SJCRH30 (cell line): ENCODE measurements at regions not wholly inside any gene's neighbourhood (a gene's known extent, or its start where the extent isn't known, plus 50 kb on each side); places are given as distances from the start of the nearest gene placed in this dataset.

ENCODE experiments used
- DNase-seq, 2 experiments: peaks; one replicate each; pipeline ENCODE4 v3.0.0-alpha.2; 2015 to 2020
- H3K27ac ChIP-seq: fragments of 250-450 bp; sonication (Bioruptor Pico); 2 replicates; pipeline ENCODE4 v1.5.1; 2020; ENCODE audit warnings: mild to moderate bottlenecking, moderate library complexity
- H3K27me3 ChIP-seq: fragments of 250-450 bp; sonication (Bioruptor Pico); 2 replicates; pipeline ENCODE4 v1.5.1; 2020; ENCODE audit warnings: mild to moderate bottlenecking, moderate library complexity
- H3K36me3 ChIP-seq: fragments of 250-450 bp; sonication (Bioruptor Pico); 2 replicates; pipeline ENCODE4 v1.5.1; 2020; ENCODE audit warnings: mild to moderate bottlenecking, moderate library complexity
- H3K4me1 ChIP-seq: fragments of 250-450 bp; sonication (Bioruptor Pico); 2 replicates; pipeline ENCODE4 v1.5.1; 2020; ENCODE audit warnings: mild to moderate bottlenecking, moderate library complexity
- H3K4me3 ChIP-seq: fragments of 250-450 bp; sonication (Bioruptor Pico); 2 replicates; pipeline ENCODE4 v1.5.1; 2020; ENCODE audit warnings: mild to moderate bottlenecking, moderate library complexity
- H3K9me3 ChIP-seq: fragments of 250-450 bp; sonication (Bioruptor Pico); replicated peaks from 2 replicates; pipeline ENCODE4 v1.5.1; 2020; ENCODE audit warnings: mild to moderate bottlenecking, moderate library complexity

DNA sequence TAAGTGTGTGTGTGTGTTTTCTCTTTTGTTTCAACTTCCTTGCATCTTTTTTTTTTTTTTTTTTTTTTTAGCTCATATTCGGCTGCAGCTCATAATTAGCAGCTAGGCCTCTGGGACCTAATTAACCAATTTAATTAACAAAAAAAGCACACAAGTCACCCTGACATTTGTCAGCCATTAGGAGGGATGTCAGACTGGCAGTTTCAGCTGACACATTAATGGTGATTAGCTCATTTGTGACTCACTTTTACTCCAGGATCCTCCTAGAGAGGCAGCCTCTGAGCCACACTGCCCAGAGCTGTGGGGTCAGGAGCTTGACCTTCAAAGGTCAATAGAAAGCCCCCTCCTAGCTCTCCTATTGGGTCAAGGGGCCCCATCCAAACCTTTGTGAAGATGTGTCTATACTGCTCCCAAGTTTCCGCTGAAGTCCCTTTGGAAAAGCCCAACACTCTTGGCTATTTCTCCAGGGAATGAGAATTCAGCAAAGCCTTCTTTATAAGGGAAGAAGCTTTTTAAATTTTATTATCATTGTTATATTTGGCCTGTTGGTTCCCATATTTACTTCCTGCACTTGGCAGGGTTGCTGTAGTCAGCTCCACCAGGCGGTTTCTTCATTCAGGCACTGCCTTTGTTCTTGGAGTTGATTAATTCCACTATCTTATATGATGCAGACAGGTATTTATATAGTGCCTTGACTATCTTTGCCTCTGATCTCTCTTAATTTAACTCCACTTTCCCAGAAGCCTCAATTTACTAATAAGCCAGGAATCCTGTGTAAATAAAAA is 109.5 kb upstream of the HABP2 start:
- DNase-seq, result no peak
- Histone ChIP-seq H3K27me3 (no peaks in the 10 kb centered on the region; the same call in 1 of the 2 replicates), H3K9me3 (no peaks in the 10 kb centered on the region), H3K27ac (no peak overlapping the region), H3K36me3 (no peaks in the 10 kb centered on the region), H3K4me1 (no peaks in the 10 kb centered on the region), H3K4me3 (no peak overlapping the region)

DNA sequence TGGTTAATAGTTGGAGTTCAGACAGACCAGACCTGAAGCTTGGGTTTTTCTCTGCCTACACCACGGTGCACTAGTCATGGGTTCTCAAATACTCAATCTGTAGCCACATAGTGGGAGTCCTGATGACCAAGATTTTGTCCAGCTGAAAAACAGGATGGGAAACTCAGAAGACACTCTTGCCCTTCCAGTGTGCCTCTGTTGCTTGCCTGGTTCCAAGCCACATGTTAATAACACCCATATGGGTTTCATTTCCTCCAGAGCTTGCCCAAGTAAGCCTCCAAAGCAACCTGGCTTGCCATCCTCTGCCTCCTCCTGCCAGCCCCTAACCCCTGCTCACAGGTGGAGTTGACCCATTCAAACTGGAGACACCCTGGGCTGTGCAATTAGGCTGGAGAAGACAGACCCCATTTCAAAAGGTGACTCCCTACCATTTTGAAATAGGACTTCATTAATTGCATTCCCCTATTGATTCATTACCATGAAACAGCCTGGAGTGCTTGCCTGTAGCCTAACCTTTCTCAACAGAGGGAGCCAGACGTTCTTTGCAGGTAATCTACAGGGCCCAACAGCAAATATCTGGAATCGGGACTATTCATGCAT is 108.0 kb upstream of the HABP2 start:
- no peaks in the 10 kb centered on the region for H3K4me1 ChIP-seq
- no peaks in the 10 kb centered on the region; the same call in 1 of the 2 replicates for H3K27me3 ChIP-seq
- H3K36me3 ChIP-seq, result no peaks in the 10 kb centered on the region
- H3K9me3 ChIP-seq, result no peaks in the 10 kb centered on the region
- no peak overlapping the region for H3K27ac ChIP-seq
- no peak overlapping the region for H3K4me3 ChIP-seq
- DNase-seq, result no peak

DNA sequence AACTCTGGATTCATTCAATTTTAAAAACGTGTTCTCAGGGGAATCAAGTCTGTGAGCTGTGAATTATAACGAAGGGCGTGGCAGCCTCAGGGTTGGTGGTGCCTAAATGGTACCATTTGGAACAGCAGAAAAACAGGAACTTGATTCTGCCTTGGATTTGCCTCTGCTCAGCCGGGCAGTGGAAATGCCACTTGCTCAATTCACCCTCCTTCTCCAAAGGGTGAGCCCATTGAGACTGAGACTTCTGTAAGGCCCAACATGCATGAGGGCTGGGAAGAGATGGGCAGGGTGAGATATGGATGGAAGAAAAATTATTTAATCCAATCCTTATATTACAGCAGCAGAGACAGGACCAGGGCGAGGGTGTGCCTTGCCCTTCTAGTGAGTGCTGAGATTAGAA is 107.1 kb upstream of the HABP2 start:
- H3K9me3 ChIP-seq, result no peaks in the 10 kb centered on the region
- no peak for DNase-seq
- H3K27me3 ChIP-seq, result no peaks in the 10 kb centered on the region; the same call in 1 of the 2 replicates
- no peak overlapping the region for H3K27ac ChIP-seq
- H3K4me1 ChIP-seq, result no peaks in the 10 kb centered on the region
- no peaks in the 10 kb centered on the region for H3K36me3 ChIP-seq
- no peak overlapping the region for H3K4me3 ChIP-seq

DNA sequence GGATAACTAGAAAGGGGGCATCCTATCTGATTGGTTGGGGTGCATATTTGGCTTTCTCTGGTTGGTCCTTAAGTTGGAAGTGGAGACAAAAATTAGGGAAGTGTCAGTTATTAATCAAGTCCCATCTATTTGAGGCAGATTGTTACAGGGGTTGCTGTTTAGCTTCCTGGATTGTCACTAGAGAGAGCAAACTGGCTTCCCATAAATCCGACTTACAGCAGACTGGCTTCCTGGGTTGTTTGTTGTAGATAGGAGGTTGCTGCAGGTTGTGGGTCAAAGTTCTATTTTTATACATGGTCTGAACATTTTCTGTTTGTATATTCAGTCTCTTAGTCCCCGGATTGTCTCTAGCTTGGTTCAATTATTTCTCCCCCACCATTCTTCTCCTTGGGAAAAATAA is 106.1 kb upstream of the HABP2 start:
- no peaks in the 10 kb centered on the region for H3K9me3 ChIP-seq
- no peak for DNase-seq
- H3K27ac ChIP-seq, result no peak overlapping the region
- no peaks in the 10 kb centered on the region; the same call in 1 of the 2 replicates for H3K27me3 ChIP-seq
- no peak overlapping the region for H3K4me3 ChIP-seq
- no peaks in the 10 kb centered on the region for H3K36me3 ChIP-seq
- H3K4me1 ChIP-seq, result no peaks in the 10 kb centered on the region

DNA sequence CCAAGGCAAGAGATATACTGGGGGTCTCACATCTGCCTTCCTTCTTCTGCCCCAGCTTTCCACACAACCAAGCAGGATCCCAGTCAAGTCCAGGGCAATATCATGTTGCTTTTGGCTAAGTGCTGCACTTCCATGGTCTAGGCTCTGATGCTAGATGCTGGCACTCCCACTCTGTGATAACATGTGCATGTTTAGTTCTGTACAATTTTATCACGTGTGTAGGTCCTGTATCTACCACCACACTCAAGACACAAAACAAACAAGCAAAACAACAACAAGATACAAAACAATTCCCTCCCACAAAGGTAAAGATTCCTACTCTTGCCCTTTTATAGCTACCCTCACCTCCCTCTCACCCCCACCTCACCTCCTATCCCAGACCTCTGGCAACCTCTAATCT is 105.6 kb upstream of the HABP2 start:
- H3K36me3 ChIP-seq, result no peaks in the 10 kb centered on the region
- no peak overlapping the region for H3K27ac ChIP-seq
- no peaks in the 10 kb centered on the region for H3K9me3 ChIP-seq
- H3K4me3 ChIP-seq, result no peak overlapping the region
- no peaks in the 10 kb centered on the region; the same call in 1 of the 2 replicates for H3K27me3 ChIP-seq
- no peak for DNase-seq
- no peaks in the 10 kb centered on the region for H3K4me1 ChIP-seq

DNA sequence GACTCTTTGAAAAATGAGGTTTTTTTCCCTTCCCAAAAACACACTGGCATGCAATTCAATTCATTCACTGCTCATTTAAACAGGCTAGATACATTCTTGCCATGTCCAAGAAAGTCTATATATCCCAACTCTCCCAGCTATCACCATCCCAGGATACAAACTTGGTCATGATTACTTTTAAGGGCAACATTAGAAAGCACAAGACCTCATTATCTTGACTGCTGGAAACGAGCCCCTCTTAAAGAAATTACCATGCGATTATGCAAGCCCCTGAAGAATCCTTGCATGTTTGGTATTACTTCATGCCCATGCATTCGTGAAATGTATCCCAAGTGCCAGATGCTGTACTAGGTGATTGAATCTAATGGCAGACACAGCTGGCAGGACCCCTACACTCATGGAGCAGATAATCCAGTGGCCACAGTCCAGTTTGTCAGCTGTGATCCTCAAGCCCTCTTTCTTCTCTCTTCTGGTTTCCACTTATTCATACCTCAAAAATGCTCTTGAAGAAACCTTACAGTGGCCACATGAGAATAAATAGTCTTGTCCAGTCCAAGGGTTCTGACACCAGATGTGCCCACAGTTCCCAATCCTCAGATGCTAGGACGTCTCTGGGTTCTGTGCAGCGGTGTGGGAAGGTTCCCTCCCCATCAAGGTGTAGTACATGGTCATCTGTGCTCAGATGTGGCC is 103.7 kb upstream of the HABP2 start:
- no peak overlapping the region for H3K4me3 ChIP-seq
- H3K27me3 ChIP-seq, result no peaks in the 10 kb centered on the region; the same call in 1 of the 2 replicates
- H3K27ac ChIP-seq, result no peak overlapping the region
- H3K36me3 ChIP-seq, result no peaks in the 10 kb centered on the region
- H3K9me3 ChIP-seq, result no peaks in the 10 kb centered on the region
- no peak for DNase-seq
- peaks cover 4% of the 10 kb centered on the region; the same call in 1 of the 2 replicates for H3K4me1 ChIP-seq

DNA sequence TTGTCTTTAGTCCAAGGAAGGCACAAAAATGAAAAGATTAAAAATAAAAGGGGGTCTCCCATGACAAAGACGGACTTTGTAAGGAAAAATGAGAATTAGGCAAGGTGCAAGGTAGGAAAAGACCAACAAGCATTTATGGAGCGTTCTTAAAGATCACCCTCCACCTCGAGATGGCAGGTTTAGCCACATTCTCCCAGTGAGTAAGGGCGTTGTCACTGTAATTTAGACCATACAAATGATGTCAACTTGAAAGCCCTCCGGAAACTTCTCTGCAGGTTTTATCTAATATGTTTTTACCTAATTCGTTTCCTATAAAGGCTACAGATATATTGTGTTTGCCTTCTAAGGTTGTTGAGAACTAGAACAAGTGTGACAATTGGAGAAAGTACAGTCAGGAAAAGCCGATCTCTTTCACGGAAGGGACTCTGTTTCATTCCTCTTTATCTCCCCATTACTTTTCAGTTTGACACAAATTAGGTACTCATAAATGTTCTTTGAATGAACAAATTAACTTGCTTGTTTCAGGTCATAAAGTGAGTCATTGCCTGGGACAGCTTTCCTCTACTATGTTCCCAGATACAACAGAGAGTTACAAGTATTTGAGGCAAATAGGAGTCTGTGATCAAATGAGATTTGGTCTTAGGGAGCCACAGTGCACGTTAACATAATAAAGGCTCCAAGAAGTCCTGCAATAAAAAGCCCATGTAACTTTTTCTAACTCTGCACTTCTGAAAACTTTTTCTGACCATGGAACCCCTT is 102.6 kb upstream of the HABP2 start:
- Histone ChIP-seq H3K36me3 (no peaks in the 10 kb centered on the region), H3K27me3 (no peaks in the 10 kb centered on the region), H3K4me1 (peaks cover 7% of the 10 kb centered on the region; the same call in 1 of the 2 replicates), H3K9me3 (no peaks in the 10 kb centered on the region), H3K4me3 (no peak overlapping the region), H3K27ac (no peak overlapping the region)
- no peak for DNase-seq

DNA sequence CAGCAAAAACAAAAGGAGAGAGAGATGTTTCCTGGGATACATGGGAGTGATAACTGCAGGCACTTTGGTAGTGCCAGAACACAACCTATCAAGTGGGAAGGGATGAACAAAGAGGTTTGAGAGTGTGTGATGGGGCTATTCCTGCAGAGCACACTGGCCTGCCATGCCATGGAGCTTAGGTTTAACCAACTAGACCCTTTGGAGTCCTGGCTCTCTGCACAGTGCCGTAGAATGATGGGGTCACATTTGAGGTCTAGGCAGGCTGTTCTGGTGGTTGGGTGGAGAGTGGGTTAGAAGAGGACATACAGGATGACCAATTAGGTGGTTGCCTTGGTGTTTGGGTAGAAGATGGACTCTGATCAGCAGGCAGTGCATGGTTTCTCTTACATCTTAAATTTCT is 101.9 kb upstream of the HABP2 start:
- no peaks in the 10 kb centered on the region for H3K9me3 ChIP-seq
- no peak overlapping the region for H3K27ac ChIP-seq
- no peak overlapping the region for H3K4me3 ChIP-seq
- H3K4me1 ChIP-seq, result peaks cover 7% of the 10 kb centered on the region; the same call in 1 of the 2 replicates
- no peaks in the 10 kb centered on the region for H3K27me3 ChIP-seq
- H3K36me3 ChIP-seq, result no peaks in the 10 kb centered on the region
- no peak for DNase-seq

DNA sequence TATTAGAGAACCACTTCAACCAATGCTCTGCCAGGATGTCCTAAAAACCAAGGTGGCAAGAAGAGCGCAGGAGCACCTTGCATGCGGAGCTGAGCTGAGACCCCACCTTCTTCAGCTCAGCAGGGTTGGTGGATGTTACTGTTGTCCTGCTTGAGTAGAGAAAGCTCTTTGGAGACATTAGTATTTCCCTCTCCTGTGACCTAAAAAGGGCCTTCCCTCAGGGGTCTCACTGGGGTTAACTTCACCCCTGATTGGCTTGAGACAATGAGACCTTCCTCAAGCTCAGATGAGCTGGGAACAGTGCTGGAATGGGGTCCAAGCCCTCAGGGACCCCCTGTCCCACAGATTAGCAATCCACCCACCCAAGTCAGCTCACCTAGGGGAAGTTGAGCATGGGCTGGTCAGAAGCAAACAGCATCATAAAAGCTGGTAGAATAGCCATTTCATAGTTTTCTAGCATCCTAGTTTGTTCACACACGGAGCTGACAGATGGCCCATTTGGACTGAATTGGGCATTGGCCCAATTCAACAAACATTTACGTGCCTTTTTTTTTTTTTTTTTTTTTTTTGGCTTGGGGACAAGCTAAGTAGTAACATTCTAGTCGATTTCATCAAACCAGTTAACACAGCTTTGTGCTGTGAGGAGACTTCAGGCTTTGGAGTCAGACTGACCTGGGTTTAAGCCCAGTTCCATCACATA is 100.6 kb upstream of the HABP2 start:
- Histone ChIP-seq H3K4me1 (peaks cover 7% of the 10 kb centered on the region; the same call in 1 of the 2 replicates), H3K4me3 (no peak overlapping the region), H3K27ac (no peak overlapping the region), H3K9me3 (no peaks in the 10 kb centered on the region), H3K36me3 (no peaks in the 10 kb centered on the region), H3K27me3 (no peaks in the 10 kb centered on the region)
- no peak for DNase-seq

DNA sequence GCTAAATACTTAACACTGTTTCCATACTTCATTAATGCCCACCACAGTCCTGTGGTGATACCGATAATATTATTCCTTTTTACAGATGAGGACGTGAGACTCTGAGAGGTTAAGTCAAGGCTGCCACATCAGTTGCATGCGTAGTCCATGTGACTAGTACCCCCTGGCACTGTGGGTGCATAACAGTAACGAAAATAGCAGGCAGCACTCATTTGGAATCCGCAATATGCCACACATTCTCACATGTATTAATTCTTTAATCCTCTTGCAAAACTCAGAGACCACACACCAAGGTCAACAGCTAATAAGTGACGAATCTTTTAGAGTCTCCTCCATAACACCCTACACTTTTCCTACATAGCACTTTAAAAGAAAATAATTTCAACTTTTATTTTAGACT is 99.5 kb upstream of the HABP2 start:
- Histone ChIP-seq H3K4me3 (no peak overlapping the region), H3K4me1 (peaks cover 7% of the 10 kb centered on the region; the same call in 1 of the 2 replicates), H3K27ac (no peak overlapping the region), H3K27me3 (no peaks in the 10 kb centered on the region), H3K36me3 (no peaks in the 10 kb centered on the region), H3K9me3 (no peaks in the 10 kb centered on the region)
- DNase-seq, result no peak

DNA sequence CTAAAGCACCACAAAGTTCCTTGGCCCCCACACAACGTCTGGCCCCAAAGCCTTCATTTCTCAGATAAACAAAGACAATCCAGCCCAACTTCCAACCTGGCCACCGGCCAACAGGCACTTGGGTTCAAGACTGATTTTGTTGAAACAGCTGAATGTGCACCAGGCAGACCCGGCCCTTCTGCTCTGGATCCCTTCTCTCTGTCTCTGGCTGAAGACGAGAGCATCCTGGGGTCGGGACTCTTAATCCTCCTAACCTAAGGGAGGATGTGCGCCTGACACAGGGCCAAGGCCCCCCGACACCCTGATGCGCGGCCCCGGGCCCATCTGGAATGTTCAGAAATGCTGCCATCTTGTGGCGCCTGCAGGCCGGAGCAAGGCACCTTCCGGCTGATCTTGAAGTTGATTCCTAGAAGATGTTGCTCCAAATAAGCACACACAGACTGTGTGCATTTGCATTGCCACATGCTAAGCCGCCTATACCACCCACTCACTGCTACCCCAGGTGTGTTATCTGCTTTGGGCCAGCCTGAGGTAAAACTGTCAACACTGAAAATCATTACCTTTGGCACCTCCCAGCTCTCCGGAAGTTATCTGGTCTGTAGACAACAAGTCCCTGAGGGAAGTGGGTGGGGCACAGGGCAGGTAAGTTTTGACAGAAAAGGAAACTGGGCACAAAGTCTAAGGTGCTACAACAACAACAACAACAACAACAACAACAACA is 98.4 kb upstream of the HABP2 start:
- Histone ChIP-seq H3K36me3 (no peaks in the 10 kb centered on the region), H3K4me3 (peak overlapping the region; percentile 22), H3K4me1 (peaks cover 7% of the 10 kb centered on the region; the same call in 1 of the 2 replicates), H3K9me3 (no peaks in the 10 kb centered on the region), H3K27ac (no peak overlapping the region), H3K27me3 (no peaks in the 10 kb centered on the region)
- peak; percentile 78 to 84 for DNase-seq

DNA sequence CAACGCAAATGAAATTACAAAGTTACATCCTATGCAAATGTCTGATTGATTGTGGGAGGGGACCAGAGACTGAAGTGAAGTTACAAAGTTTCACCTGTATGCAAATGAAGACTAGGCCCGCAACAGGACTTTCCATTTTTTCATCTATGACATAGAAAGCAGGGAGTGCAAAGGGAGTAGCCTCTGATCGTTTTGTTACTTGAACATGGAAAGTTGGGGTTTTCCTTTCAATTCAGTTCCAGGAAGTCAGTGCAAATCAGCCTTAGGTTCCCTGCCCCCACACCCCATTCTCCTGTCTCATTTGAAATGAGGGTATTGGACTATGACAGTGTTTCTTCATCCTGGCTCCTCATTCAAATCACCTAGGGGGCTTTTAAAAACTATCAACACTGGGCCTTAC is 96.9 kb upstream of the HABP2 start:
- Histone ChIP-seq H3K9me3 (no peaks in the 10 kb centered on the region), H3K4me1 (peaks cover 7% of the 10 kb centered on the region; the same call in 1 of the 2 replicates), H3K27me3 (no peaks in the 10 kb centered on the region), H3K36me3 (no peaks in the 10 kb centered on the region), H3K27ac (no peak overlapping the region), H3K4me3 (no peak overlapping the region)
- no peak for DNase-seq

DNA sequence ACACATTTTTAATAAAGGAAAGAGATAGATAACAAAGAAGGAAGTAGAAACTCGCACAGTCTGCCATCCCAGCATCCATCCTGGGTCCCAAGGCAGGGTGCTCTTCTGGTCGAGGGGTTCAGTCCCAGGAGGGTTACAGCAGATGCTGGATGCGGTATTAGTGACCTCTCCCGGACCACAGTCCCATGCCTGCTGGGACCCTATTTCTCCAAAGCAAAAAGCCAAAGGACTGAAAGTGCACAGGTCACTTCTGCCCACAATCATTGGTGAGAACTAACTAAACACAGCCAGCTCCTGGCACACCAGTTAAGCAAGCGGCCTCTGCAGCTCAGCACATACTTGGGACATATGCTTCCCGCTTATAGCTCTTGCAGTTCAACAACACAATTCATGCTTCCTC is 96.1 kb upstream of the HABP2 start:
- H3K36me3 ChIP-seq, result no peaks in the 10 kb centered on the region
- H3K27ac ChIP-seq, result no peak overlapping the region
- H3K4me3 ChIP-seq, result no peak overlapping the region
- no peak for DNase-seq
- no peaks in the 10 kb centered on the region for H3K27me3 ChIP-seq
- H3K4me1 ChIP-seq, result peaks cover 7% of the 10 kb centered on the region; the same call in 1 of the 2 replicates
- no peaks in the 10 kb centered on the region for H3K9me3 ChIP-seq
